ENCODE measurements at regions not wholly inside any gene's neighbourhood (a gene's known extent, or its start where the extent isn't known, plus 50 kb on each side); places are given as distances from the start of the nearest gene placed in this dataset.

DNA sequence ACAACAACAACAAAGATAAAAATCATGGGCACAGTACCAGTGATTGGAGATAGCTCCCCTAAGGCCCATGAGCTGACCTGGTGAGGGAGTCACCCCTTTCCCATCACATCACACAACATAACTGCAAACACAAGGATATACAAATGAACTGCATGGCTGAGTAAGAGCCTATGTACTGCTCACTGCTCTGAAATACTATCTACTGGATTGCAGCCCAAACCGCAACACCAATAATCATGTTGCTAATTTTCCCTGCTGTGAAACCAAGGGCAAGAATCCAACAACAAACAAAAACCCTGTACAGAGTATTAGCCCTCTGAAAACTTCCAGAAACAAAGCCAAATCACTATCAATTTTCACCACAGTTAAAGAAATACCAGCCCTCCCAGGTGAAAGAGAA, 1893.2 kb downstream of the PCDH9 start:
- TF ChIP-seq, protein P1, sequence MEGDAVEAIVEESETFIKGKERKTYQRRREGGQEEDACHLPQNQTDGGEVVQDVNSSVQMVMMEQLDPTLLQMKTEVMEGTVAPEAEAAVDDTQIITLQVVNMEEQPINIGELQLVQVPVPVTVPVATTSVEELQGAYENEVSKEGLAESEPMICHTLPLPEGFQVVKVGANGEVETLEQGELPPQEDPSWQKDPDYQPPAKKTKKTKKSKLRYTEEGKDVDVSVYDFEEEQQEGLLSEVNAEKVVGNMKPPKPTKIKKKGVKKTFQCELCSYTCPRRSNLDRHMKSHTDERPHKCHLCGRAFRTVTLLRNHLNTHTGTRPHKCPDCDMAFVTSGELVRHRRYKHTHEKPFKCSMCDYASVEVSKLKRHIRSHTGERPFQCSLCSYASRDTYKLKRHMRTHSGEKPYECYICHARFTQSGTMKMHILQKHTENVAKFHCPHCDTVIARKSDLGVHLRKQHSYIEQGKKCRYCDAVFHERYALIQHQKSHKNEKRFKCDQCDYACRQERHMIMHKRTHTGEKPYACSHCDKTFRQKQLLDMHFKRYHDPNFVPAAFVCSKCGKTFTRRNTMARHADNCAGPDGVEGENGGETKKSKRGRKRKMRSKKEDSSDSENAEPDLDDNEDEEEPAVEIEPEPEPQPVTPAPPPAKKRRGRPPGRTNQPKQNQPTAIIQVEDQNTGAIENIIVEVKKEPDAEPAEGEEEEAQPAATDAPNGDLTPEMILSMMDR (IDR thresholded peaks at IDR 0.05; ENCODE audit: extremely low read depth in 1 of 2, insufficient read depth in 1 of 2, low read depth in 1 of 2, low read length in 2 of 2): no peak
- TF ChIP-seq POLR2AphosphoS5 (IDR thresholded peaks at IDR 0.05; ENCODE audit: insufficient read depth, low read depth, low read length): no peak
- TF ChIP-seq EZH2 (IDR thresholded peaks at IDR 0.05; ENCODE audit: borderline replicate concordance, low read depth, low read length, severe bottlenecking): no peak
- no peak for TF ChIP-seq FOS (IDR thresholded peaks at IDR 0.05; ENCODE audit: borderline replicate concordance, insufficient read depth, low read length)
- TF ChIP-seq POLR2A (IDR thresholded peaks at IDR 0.05; ENCODE audit: low read depth, low read length): no peak
- TF ChIP-seq, protein P2, sequence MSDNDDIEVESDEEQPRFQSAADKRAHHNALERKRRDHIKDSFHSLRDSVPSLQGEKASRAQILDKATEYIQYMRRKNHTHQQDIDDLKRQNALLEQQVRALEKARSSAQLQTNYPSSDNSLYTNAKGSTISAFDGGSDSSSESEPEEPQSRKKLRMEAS (IDR thresholded peaks at IDR 0.05; ENCODE audit: insufficient read depth, insufficient read length): no peak

Measured in endothelial cell of umbilical vein (primary cell).